Hepatocyte (in vitro differentiated cells): ENCODE measurements at regions not wholly inside any gene's neighbourhood (a gene's known extent, or its start where the extent isn't known, plus 50 kb on each side); places are given as distances from the start of the nearest gene placed in this dataset.

ENCODE experiments used
- EZH2 ChIP-seq: fragments of 200-600 bp; sonication (generic); IDR thresholded peaks from 2 replicates; pipeline ENCODE4 v1.6.1; 2016; ENCODE audit warnings: antibody characterized with exemption, mild to moderate bottlenecking, borderline replicate concordance
- EZH2phosphoT487 ChIP-seq: fragments of 200-600 bp; sonication (generic); IDR thresholded peaks from one replicate; pipeline ENCODE4 v1.6.1; 2018; ENCODE audit warnings: antibody characterized with exemption, mild to moderate bottlenecking, low read depth, moderate library complexity; ENCODE audit not compliant: unreplicated experiment, severe bottlenecking
- TF ChIP-seq, protein P1 (sequence below): fragments of 200-600 bp; sonication (generic); IDR thresholded peaks from 2 replicates; pipeline ENCODE4 v1.5.1; 2016; ENCODE audit warnings: antibody characterized with exemption, mild to moderate bottlenecking; ENCODE audit not compliant: poor library complexity

DNA sequence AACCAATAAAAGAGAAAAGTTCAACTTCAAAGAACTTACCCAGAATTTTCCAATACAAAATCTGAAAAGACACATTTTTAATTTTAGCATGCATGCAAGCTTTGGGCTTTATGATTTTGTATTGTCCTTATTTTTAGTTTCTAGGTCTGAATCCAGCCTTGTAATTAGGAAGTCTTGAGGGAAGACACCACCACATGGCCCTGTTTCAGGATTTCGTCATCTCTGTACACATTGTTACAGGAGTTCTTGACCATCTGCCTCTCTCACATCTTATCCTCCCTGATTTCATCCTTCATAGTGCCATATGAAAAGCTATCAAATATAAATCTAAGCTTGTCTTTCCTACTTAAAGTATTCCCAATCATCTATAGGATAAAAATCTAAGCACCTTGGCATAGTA is 176.1 kb downstream of the TXNL1 start:
- TF ChIP-seq EZH2phosphoT487 (no peak), EZH2 (no peak)
- TF ChIP-seq, protein P1, sequence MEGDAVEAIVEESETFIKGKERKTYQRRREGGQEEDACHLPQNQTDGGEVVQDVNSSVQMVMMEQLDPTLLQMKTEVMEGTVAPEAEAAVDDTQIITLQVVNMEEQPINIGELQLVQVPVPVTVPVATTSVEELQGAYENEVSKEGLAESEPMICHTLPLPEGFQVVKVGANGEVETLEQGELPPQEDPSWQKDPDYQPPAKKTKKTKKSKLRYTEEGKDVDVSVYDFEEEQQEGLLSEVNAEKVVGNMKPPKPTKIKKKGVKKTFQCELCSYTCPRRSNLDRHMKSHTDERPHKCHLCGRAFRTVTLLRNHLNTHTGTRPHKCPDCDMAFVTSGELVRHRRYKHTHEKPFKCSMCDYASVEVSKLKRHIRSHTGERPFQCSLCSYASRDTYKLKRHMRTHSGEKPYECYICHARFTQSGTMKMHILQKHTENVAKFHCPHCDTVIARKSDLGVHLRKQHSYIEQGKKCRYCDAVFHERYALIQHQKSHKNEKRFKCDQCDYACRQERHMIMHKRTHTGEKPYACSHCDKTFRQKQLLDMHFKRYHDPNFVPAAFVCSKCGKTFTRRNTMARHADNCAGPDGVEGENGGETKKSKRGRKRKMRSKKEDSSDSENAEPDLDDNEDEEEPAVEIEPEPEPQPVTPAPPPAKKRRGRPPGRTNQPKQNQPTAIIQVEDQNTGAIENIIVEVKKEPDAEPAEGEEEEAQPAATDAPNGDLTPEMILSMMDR: no peak
